Occipital lobe (tissue), 1 donor: ENCODE measurements at regions not wholly inside any gene's neighbourhood (a gene's known extent, or its start where the extent isn't known, plus 50 kb on each side); places are given as distances from the start of the nearest gene placed in this dataset.

Experiments
- DNase-seq: peaks from one replicate; lab custom pipeline; 2025; lab: John Stamatoyannopoulos, UW

DNA sequence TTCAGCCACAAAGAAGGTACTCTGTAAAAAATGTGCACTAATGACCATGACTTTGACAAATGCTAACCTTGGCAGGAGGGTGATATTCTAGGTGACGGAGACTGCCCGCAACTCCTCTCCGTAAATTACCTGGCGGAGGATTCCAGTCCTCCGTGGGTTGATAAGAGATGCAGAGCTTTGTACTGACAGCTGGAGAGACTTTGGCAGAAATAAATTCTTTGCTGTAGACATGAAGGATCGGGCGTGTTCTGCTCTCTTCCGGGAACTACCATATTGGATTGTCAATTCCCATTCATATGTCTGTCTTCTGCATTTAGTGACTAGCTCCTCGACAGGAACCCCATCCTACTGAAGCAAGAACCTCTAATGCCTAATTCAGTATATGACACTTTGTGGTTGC is 158.3 kb upstream of the KAZN start:
- DNase-seq, result no peak

GRCh38 chr1:14440731-14441130 is 157.8 kb upstream of the KAZN start:
- no peak for DNase-seq

GRCh38 chr1:14441302-14441741 is 157.2 kb upstream of the KAZN start:
- DNase-seq, result no peak

DNA sequence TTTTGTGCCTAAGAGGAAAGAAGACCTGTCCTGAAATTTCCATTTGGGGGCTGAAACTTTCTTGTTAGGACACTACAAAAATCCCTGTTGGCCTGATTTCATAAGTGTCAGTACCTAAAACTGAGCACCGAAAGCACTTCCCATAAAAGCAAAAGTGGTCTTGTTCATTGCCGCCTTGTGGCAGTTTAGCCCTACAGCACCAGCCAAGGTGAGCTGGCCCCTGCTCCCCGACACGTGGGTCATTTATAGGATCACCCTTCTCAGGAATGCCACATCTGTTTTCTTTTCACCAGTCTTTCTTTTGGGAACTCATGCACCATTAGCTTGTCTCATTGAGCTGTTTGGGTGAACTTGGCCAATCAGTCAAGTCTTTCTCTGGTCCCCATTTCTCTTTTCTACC is 155.8 kb upstream of the KAZN start:
- no peak for DNase-seq

DNA sequence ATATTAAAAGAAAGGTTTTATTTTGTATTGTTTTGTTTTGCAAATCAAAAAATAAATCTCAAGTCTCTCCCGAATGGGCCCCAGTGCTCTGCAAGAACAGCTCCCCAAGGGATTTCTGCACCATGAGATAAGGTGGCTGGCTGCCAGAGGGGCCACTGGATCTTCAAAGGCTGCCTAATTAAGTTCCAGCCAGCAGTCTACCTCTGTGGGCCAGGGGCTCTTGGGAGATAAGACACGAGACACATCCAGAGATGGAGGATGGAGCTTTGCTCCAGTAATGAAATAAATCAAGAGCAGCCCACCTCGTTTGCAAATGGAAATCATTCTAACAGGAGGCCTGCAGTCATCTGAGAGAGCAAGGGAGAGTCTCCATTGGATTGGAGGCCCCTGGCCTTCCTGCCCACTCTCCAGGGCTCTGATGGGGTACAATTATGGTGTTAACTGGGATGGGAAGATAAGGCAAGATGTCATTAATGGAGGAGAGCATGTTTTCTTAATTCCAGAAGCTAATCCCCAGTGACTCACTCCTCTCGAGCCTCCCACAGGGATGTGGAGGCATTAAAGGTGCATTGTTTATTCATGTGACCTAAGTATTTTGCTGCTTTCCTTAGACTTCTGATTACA is 155.2 kb upstream of the KAZN start:
- no peak for DNase-seq

- DNase-seq, result no peak
Measured at GRCh38 chr1:14451217-14451616, 147.3 kb upstream of the KAZN start.

DNA sequence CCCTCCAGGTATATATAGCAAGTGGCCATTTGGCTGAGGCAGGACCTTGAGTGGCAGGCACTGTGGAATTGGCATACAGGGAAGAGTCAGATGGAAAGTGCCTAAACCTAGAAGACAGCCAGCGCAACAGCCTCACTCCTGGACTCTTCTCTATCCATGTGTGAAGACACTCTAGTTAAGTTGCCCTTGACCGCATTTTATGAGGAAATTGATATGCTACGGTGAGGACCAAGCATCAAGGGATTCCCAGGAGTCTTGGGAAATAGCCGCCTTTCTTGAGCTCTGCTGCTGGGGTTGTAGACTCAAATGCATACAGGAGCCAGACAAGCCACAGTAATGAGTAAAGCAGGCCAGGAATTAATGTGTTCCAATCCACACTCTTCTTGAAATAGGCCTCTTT is 145.9 kb upstream of the KAZN start:
- DNase-seq, result no peak

DNA sequence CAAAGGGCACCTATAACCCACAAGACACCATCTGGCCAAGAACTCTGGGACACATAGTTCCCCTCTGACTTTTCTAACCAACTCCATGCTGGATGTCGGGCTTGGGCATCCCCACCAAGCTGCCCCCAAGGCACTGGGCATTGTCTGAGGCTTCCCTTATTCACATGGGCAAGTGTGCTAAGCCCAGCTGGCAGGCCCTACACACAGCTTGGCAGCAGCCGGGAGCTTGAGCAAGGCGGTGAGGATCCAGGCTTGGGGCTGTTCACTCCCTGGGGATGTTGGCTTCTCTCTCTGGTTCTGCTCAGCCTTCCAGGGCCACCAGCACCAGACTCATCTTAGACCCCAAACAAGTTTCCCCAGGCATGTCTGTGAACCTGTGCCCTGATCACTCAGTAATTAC is 138.3 kb upstream of the KAZN start:
- no peak for DNase-seq

GRCh38 chr1:14462851-14463250 is 135.6 kb upstream of the KAZN start:
- DNase-seq, result no peak

GRCh38 chr1:14466006-14466405 is 132.5 kb upstream of the KAZN start:
- DNase-seq, result no peak

GRCh38 chr1:14467112-14467511 is 131.4 kb upstream of the KAZN start:
- DNase-seq, result no peak

DNA sequence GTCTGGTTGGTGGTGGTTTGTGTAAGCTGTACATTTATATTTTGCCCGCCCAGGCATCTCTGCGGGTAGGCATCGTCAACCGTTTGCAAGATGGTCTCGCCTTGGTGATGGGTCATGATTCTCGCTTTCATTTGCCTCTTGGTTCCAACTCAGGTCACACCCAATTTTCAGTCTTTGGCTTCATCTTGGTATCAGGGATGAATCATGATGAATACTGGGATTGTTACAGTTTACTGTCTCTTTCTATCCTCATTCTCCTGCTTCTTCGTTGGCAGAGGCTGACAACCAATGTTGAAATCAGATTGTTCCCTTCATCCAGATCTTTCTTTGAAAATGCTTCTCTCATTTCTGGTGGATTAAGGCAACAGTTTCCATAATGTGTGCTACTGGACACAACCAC is 129.7 kb upstream of the KAZN start:
- no peak for DNase-seq

DNA sequence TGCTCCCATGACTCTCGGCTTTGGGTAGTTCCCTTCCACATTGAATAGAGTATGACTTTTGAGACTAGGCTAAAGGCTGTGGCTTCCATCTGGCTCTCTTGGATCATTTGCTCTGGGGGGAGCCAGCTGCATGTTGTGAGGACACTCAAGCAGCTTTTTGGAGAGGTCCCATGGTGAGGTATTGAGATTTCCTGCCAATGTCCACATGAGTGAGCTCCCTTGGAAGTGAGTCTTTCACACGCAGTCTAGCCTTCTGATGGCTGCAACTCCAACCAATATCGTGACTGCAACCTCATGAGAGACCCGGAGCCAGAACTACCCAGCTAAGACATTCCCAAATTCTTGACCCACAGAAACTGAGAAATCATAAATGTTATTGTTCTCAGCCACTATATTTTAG is 127.7 kb upstream of the KAZN start:
- no peak for DNase-seq

DNA sequence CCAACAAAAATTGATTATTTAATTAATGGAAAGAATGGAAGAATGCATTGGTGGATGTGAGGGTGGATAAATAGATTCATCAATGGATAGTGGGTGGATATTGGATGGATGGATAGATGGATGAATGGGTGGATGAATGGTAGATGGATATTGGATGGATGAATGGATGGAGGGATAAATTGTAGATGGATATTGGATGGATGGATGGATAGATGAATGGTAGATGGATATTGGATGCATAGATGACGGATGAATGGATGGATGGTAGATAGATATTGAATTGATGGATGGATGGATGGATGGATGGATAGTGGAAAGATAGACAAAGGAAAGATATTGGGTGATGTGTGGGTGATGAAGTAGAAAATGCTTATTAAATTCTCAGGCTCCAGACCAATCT is 123.6 kb upstream of the KAZN start:
- DNase-seq, result no peak

- no peak for DNase-seq
Measured at GRCh38 chr1:14476170-14476955, 122.1 kb upstream of the KAZN start.

GRCh38 chr1:14478120-14478519 is 120.4 kb upstream of the KAZN start:
- no peak for DNase-seq

DNA sequence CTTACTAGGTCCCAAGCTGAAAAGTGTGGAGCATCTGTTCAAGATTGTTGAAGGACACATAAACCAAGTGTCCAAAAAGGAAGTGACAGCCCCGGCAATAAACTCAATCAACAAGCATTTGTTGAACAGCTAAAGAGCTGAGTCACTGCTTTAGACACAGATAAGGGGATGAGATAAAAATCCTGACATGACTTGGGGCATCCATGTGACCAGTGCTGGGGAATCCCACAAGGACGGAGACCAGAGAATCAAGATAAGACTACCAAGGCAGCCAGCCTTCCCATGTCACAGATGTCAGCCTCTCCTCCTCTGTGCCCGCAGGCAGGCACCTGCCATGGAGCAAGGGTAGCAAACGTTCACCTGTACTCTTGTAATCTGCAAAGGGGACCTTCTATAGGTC is 118.6 kb upstream of the KAZN start:
- no peak for DNase-seq

GRCh38 chr1:14482784-14483450 is 115.6 kb upstream of the KAZN start:
- DNase-seq, result no peak

GRCh38 chr1:14485285-14485684 is 113.2 kb upstream of the KAZN start:
- no peak for DNase-seq

GRCh38 chr1:14486401-14487201 is 111.9 kb upstream of the KAZN start:
- DNase-seq, result no peak

- no peak for DNase-seq
Measured at GRCh38 chr1:14487671-14488070, 110.8 kb upstream of the KAZN start.

GRCh38 chr1:14494911-14495310 is 103.6 kb upstream of the KAZN start:
- DNase-seq, result no peak
